PC-9 (cell line): ENCODE measurements at regions not wholly inside any gene's neighbourhood (a gene's known extent, or its start where the extent isn't known, plus 50 kb on each side); places are given as distances from the start of the nearest gene placed in this dataset.

Experiments used
- BruUV-seq: library from RNA; stranded (reverse); fragments of 400-500 nt; replicated peaks from 2 replicates; lab custom pipeline; 2021; lab: Mats Ljungman, UMichigan
- CTCF ChIA-PET: fragments of 300-600 bp; sonication (Branson Sonifier 250); formaldehyde crosslinking; loops from one replicate; lab custom pipeline; 2022; ENCODE audit warnings: antibody characterized with exemption; lab: Charles Lee
- POLR2A ChIA-PET: fragments of 300-600 bp; sonication (Branson Sonifier 250); formaldehyde crosslinking; loops from one replicate; lab custom pipeline; 2022; ENCODE audit warnings: antibody characterized with exemption; ENCODE audit not compliant: unreplicated experiment; lab: Charles Lee
- DNase-seq, 2 experiments: peaks; one replicate each; pipeline versions ENCODE4 v3.0.0 to v3.0.0-alpha.2; 2015 to 2022; ENCODE audit warnings: mixed read lengths in 1 of 2
- H2AFZ ChIP-seq: fragments of 200-600 bp; sonication (generic); 2 replicates; pipeline ENCODE4 v1.8.1; 2017; ENCODE audit warnings: antibody characterized with exemption
- H3F3A ChIP-seq: fragments of 200-600 bp; sonication (generic); 2 replicates; pipeline ENCODE4 v1.8.1; 2017; ENCODE audit warnings: antibody characterized with exemption, mild to moderate bottlenecking, low read depth; ENCODE audit not compliant: insufficient read depth
- H3K27ac ChIP-seq: fragments of 200-600 bp; sonication (generic); 2 replicates; pipeline ENCODE4 v1.6.1; 2016; ENCODE audit warnings: mixed run types
- H3K27me3 ChIP-seq: fragments of 200-600 bp; sonication (generic); 2 replicates; pipeline ENCODE4 v1.6.1; 2016; ENCODE audit warnings: low read depth, mixed run types; ENCODE audit not compliant: insufficient read depth
- H3K36me3 ChIP-seq: fragments of 200-600 bp; sonication (generic); 2 replicates; pipeline ENCODE4 v1.6.1; 2016; ENCODE audit warnings: low read depth, mixed run types
- H3K4me1 ChIP-seq: fragments of 200-600 bp; sonication (generic); replicated peaks from 2 replicates; pipeline ENCODE4 v1.6.1; 2016; ENCODE audit warnings: mixed run types; ENCODE audit not compliant: insufficient read depth
- H3K4me2 ChIP-seq: fragments of 200-600 bp; sonication (generic); 2 replicates; pipeline ENCODE4 v1.6.1; 2017; ENCODE audit warnings: mixed run types
- H3K4me3 ChIP-seq: fragments of 200-600 bp; sonication (generic); 2 replicates; pipeline ENCODE4 v1.6.1; 2016; ENCODE audit warnings: mixed run types
- H3K79me2 ChIP-seq: fragments of 200-600 bp; sonication (generic); 2 replicates; pipeline ENCODE4 v1.6.1; 2017; ENCODE audit warnings: low read depth, mixed run types
- H3K9me2 ChIP-seq: fragments of 200-600 bp; sonication (generic); 2 replicates; pipeline ENCODE4 v1.8.1; 2017; ENCODE audit warnings: mild to moderate bottlenecking; ENCODE audit not compliant: insufficient read depth
- H3K9me3 ChIP-seq: fragments of 200-600 bp; sonication (generic); 2 replicates; pipeline ENCODE4 v1.8.1; 2016; ENCODE audit warnings: low read depth; ENCODE audit not compliant: insufficient read depth
- H4K20me1 ChIP-seq: fragments of 200-600 bp; sonication (generic); 2 replicates; pipeline ENCODE4 v1.8.1; 2017; ENCODE audit not compliant: insufficient read depth
- CTCF ChIP-seq: fragments of 200-600 bp; sonication (generic); conservative IDR thresholded peaks from 2 replicates; pipeline ENCODE4 v1.6.1; 2017; ENCODE audit warnings: mixed run types, antibody characterized with exemption, mild to moderate bottlenecking, moderate library complexity
- EZH2 ChIP-seq: fragments of 200-600 bp; sonication (generic); IDR thresholded peaks from 2 replicates; pipeline ENCODE4 v1.8.0; 2017; ENCODE audit warnings: antibody characterized with exemption, low read depth
- intact Hi-C: fragments of 100-400 bp; cut with micrococcal nuclease; formaldehyde crosslinking; loops from one replicate; pipeline ENCODE4 v1.10.0; 2022; ENCODE audit not compliant: unreplicated experiment

- H3F3A ChIP-seq = no peaks in the 10 kb centered on the region
- no peak for TF ChIP-seq EZH2
- peak; percentile 86 for TF ChIP-seq CTCF
- no TSS peak for BruUV-seq
- H4K20me1 ChIP-seq = no peaks in the 10 kb centered on the region
- DNase-seq = peak in 1 of 2 experiments; percentile 23
- H3K4me1 ChIP-seq = peaks cover 14% of the 10 kb centered on the region
- no peak overlapping the region for H3K4me3 ChIP-seq
- peak overlapping the region; percentile 10; the same call in 1 of the 2 replicates for H3K4me2 ChIP-seq
- POLR2A ChIA-PET = no interaction called here
- no peaks in the 10 kb centered on the region for H3K9me2 ChIP-seq
- H3K27me3 ChIP-seq = no peaks in the 10 kb centered on the region
- H3K27ac ChIP-seq = no peak overlapping the region
- no peaks in the 10 kb centered on the region for H3K9me3 ChIP-seq
- no peaks in the 10 kb centered on the region for H3K36me3 ChIP-seq
- CTCF ChIA-PET = interaction anchor here (0.6 to 0.7 kb wide), 4 partner anchors 49 to 518 kb away, joined by 3 to 5 read pairs (median 4); no protein-coding TSS in a partner anchor
- H3K79me2 ChIP-seq = no peaks in the 10 kb centered on the region
- H2AFZ ChIP-seq = no peak overlapping the region
- intact Hi-C loops = loop anchor here (10.0 kb wide), 3 partner anchors 111 to 571 kb away; no protein-coding TSS in a partner anchor
These were observed 637.3 kb downstream of the MATN1 start for GRCh38 chr1:30085811-30086770.

- BruUV-seq = no TSS peak
- H3K36me3 ChIP-seq = no peaks in the 10 kb centered on the region
- ChIA-PET POLR2A (no interaction called here), CTCF (interaction anchor here (0.6 to 0.7 kb wide), 3 partner anchors 48 to 381 kb away, joined by 3 to 5 read pairs (median 5); no protein-coding TSS in a partner anchor)
- no peak overlapping the region for H2AFZ ChIP-seq
- no peaks in the 10 kb centered on the region for H3F3A ChIP-seq
- no peak for TF ChIP-seq CTCF
- TF ChIP-seq EZH2 = no peak
- H3K4me1 ChIP-seq = peaks cover 14% of the 10 kb centered on the region
- H3K9me3 ChIP-seq = no peaks in the 10 kb centered on the region
- no peaks in the 10 kb centered on the region for H3K27me3 ChIP-seq
- no peak overlapping the region for H3K27ac ChIP-seq
- intact Hi-C loops = loop anchor here (5.0 to 10.0 kb wide), 4 partner anchors 110 to 622 kb away; no protein-coding TSS in a partner anchor
- H3K9me2 ChIP-seq = no peaks in the 10 kb centered on the region
- no peak overlapping the region for H3K4me2 ChIP-seq
- H3K4me3 ChIP-seq = no peak overlapping the region
- H4K20me1 ChIP-seq = no peaks in the 10 kb centered on the region
- no peak for DNase-seq
- H3K79me2 ChIP-seq = no peaks in the 10 kb centered on the region
These were observed 638.3 kb downstream of the MATN1 start for GRCh38 chr1:30084909-30085571.

- ChIA-PET POLR2A (no interaction called here), CTCF (no interaction called here)
- Histone ChIP-seq H3K9me3 (no peaks in the 10 kb centered on the region), H2AFZ (peak overlapping the region; percentile 57), H3F3A (no peaks in the 10 kb centered on the region), H3K4me3 (no peak overlapping the region), H3K9me2 (no peaks in the 10 kb centered on the region), H3K4me2 (peak overlapping the region; percentile 46), H3K27ac (no peak overlapping the region), H3K4me1 (peaks cover 14% of the 10 kb centered on the region), H3K79me2 (no peaks in the 10 kb centered on the region), H3K36me3 (no peaks in the 10 kb centered on the region), H4K20me1 (no peaks in the 10 kb centered on the region), H3K27me3 (no peaks in the 10 kb centered on the region)
- BruUV-seq = no TSS peak
- intact Hi-C loops = loop anchor here (1.0 to 10.0 kb wide), 5 partner anchors 109 to 623 kb away; no protein-coding TSS in a partner anchor
- DNase-seq = peak; percentile 13 to 59
- TF ChIP-seq CTCF (no peak), EZH2 (no peak)
These were observed 639.5 kb downstream of the MATN1 start for GRCh38 chr1:30083800-30084464.
